ENCODE measurements at regions not wholly inside any gene's neighbourhood (a gene's known extent, or its start where the extent isn't known, plus 50 kb on each side); places are given as distances from the start of the nearest gene placed in this dataset.

DNA sequence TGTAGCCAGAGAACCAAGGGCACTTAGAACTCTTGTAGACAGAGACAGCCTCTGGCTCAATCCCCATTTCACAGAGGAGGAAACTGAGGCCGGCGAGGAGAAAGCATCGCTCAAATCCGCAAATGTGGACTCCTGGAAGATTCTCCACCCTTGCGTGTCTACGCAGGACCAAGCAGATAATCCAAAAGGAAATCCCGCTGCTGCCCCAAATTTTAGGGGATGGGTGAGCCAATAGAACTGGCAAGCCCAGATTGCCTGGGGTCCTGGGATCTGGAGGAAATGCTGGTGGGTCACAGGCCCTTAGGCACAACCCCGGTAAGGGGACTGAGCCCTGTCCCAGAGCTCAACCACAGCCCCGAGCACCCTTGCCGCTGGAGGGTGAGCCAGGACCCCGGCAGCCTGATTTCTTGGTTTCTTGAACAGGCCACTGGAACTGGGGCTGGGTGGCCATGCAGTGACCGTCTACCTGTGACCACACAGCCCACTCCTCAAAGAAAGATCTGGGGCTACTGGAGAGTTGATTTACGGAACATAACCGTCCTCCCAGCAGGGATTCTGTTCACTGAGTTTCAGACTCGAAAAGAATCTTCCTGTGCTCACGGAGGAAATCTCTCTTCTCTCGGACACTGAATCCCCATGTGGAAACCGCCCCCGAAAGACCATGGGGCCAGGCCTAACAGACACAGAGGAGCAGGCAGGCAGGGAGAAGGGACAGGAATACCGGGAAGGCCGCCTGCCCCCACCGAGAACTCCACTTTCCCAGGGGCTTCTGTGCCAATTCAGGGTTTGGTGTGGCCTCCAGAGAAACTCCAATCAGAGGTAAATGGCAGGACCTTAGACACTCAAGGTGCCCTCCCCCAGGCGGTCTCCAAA, 238.4 kb downstream of the NPHP4 start:
- Histone ChIP-seq H3K27ac (no peak overlapping the region), H3K4me1 (replicated peaks in 1 of 2) (peaks cover 4 to 13% of the 10 kb centered on the region in 2 donors), H3K4me3 (no peak overlapping the region)
- no peak for ATAC-seq (replicated peaks in 6 of 8)
- WGBS, 10 experiments, result 57 to 90% (median 77%) methylated on average over 2 to 22 of the region's 23 CpGs; no CpG with 5 or more reads in 2 of the 10 experiments
- in situ Hi-C loops (cut with MboI; ENCODE audit: low pct_unique_long_range_greater_than_20kb in 2 of 9, low sequenced_read_pairs in 9 of 9, unreplicated experiment in 9 of 9), result loop anchor here in 1 of 9 experiments (25.0 kb wide), 1 partner anchor 241 kb away; no protein-coding TSS in a partner anchor

GRCh38 chr1:5752746-5753548, 239.3 kb downstream of the NPHP4 start:
- WGBS, 10 experiments, result 0 to 75% (median 56%) methylated on average over 1 to 14 of the region's 15 CpGs; no CpG with 5 or more reads in 3 of the 10 experiments
- no peak overlapping the region for H3K4me3 ChIP-seq
- H3K27ac ChIP-seq, result no peak overlapping the region
- in situ Hi-C loops (cut with MboI; ENCODE audit: low pct_unique_long_range_greater_than_20kb in 2 of 9, low sequenced_read_pairs in 9 of 9, unreplicated experiment in 9 of 9), result loop anchor here in 1 of 9 experiments (25.0 kb wide), 1 partner anchor 241 kb away; no protein-coding TSS in a partner anchor
- peak in 2 of 8 experiments; percentile 5 to 39 for ATAC-seq (replicated peaks in 6 of 8)
- peaks cover 4 to 13% of the 10 kb centered on the region in 2 donors for H3K4me1 ChIP-seq (replicated peaks in 1 of 2)

GRCh38 chr1:5751833-5752745, 240.1 kb downstream of the NPHP4 start:
- WGBS, 10 experiments, result 0 to 100% (median 60%) methylated on average over 1 to 14 of the region's 14 CpGs; no CpG with 5 or more reads in 4 of the 10 experiments
- Histone ChIP-seq H3K4me1 (replicated peaks in 1 of 2) (peaks cover 4 to 13% of the 10 kb centered on the region in 2 donors), H3K27ac (no peak overlapping the region), H3K4me3 (no peak overlapping the region)
- in situ Hi-C loops (cut with MboI; ENCODE audit: low pct_unique_long_range_greater_than_20kb in 2 of 9, low sequenced_read_pairs in 9 of 9, unreplicated experiment in 9 of 9), result loop anchor here in 1 of 9 experiments (25.0 kb wide), 1 partner anchor 240 kb away; no protein-coding TSS in a partner anchor
- peak in 7 of 8 experiments; percentile 27 to 84 (median 62) for ATAC-seq (replicated peaks in 6 of 8)

- no peak for ATAC-seq (replicated peaks in 6 of 8)
- H3K4me1 ChIP-seq (replicated peaks in 1 of 2), result peaks cover 4 to 13% of the 10 kb centered on the region in 2 donors
- no peak overlapping the region for H3K27ac ChIP-seq
- in situ Hi-C loops (cut with MboI; ENCODE audit: low pct_unique_long_range_greater_than_20kb in 2 of 9, low sequenced_read_pairs in 9 of 9, unreplicated experiment in 9 of 9), result loop anchor here in 1 of 9 experiments (25.0 kb wide), 1 partner anchor 239 kb away; no protein-coding TSS in a partner anchor
- 26 to 100% (median 85%) methylated on average over 1 to 11 of the region's 11 CpGs; no CpG with 5 or more reads in 4 of the 10 experiments for WGBS, 10 experiments
- H3K4me3 ChIP-seq, result no peak overlapping the region
These were observed 241.1 kb downstream of the NPHP4 start for GRCh38 chr1:5751163-5751540.

DNA sequence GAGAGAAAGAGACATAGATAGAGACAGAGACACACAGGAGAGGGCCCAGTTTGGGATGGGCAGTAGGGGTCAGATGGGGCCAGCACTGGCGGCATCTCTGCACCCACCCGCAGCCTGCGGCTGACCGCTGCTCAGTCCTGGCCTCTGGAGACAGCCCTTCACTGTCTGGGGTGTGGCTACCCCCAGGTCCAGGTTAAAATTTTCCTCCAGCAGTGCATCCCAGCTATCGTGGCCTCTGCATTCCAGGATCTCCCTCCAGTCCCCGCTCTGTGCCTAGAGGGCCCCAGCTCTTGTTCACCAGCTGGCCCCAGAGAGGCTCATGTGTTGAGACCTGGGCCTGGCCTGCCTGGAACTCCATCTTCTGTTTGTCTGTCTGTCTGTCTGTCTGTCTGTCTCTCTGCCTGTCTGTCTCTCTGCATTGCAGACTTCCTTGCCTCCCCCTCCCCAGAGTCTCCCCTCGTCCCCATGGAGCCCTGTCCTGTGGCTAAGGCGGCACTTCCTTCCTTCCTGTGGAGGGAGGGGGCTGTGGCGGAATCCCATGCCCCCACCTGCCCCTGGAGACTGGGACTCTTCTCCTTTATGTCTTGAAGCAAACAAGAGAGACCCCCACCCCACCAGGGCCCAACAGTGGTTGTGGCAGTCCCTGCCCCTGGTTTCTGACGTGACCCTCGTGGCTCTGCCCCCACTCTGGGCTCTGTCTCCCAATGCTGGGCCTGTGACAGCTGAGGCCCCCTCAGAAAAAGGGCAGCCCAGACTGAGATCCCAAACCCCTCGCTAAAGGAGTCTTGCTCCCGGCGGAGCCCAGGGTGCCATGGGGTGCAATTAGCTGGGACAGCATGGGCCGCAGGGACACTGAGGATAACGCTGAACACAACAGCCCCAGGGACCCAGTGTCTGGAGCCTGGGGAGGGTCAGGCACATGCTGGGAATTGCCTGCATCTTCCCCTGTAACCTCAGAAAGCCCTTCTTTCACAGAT, 241.8 kb downstream of the NPHP4 start:
- peaks cover 4 to 15% of the 10 kb centered on the region in 2 donors for H3K4me1 ChIP-seq (replicated peaks in 1 of 2)
- H3K4me3 ChIP-seq, result no peak overlapping the region
- ATAC-seq (replicated peaks in 6 of 8), result no peak
- no peak overlapping the region for H3K27ac ChIP-seq
- in situ Hi-C loops (cut with MboI; ENCODE audit: low pct_unique_long_range_greater_than_20kb in 2 of 9, low sequenced_read_pairs in 9 of 9, unreplicated experiment in 9 of 9), result loop anchor here in 1 of 9 experiments (25.0 kb wide), 1 partner anchor 238 kb away; no protein-coding TSS in a partner anchor
- WGBS, 10 experiments, result 17 to 92% (median 79%) methylated on average over 2 to 6 of the region's 16 CpGs; no CpG with 5 or more reads in 2 of the 10 experiments

DNA sequence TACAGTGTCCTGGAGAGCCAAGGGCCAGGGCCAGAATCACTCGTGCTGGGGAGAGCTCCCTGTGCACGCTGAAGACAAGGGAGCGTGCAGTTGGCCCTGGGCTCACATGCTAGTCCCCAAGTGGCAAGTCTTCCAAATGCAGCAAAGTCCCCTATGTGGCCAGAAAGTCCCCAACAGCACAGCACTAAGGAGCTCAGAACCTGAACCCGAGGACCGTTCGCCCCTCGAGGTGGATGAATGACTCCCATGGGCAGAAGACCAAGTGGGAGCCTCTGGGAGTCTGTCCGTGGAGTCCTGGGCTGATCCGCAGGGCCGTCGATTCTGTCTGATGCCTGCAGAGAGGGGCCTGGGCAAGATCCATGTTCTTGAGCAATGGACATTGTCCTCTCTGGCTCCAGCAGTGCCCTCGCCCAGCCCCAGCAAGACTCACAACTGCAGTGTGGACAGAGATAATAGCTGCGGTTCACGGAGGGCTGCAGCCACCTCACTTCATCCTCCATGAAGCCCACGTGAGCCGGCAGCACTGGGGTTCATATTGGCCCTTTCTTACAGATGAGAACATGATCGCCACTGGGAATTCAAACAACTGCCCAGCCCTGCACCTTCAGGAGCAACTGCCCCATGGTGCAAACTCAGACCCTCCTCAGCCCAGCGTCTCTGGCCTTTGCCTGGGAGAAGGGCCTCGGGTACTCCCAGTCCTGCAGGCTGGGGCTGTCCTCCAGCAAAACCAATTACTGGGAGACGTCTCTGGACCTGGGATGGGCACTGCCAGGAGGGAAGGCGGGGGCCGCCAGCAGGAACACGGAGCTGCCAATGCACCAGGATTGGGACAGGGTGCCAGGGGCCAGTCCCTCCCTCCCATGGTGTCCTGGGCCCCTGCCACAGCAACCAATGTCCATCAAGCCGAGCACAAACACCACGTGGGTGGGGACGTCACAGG, 243.7 kb downstream of the NPHP4 start:
- H3K4me3 ChIP-seq, result no peak overlapping the region
- H3K4me1 ChIP-seq (replicated peaks in 1 of 2), result peaks cover 14 to 31% of the 10 kb centered on the region in 2 donors
- ATAC-seq (replicated peaks in 6 of 8), result no peak
- WGBS, 10 experiments, result 6 to 87% (median 76%) methylated on average over 1 to 21 of the region's 26 CpGs; no CpG with 5 or more reads in 2 of the 10 experiments
- in situ Hi-C loops (cut with MboI; ENCODE audit: low pct_unique_long_range_greater_than_20kb in 2 of 9, low sequenced_read_pairs in 9 of 9, unreplicated experiment in 9 of 9), result loop anchor here in 2 of 9 experiments (25.0 kb wide), 2 partner anchors 236 to 1836 kb away; partner anchors contain the start of gene C1orf174 (in 1 of the 2)
- no peak overlapping the region for H3K27ac ChIP-seq

- Histone ChIP-seq H3K4me3 (no peak overlapping the region), H3K27ac (no peak overlapping the region), H3K4me1 (replicated peaks in 1 of 2) (peaks cover 14 to 35% of the 10 kb centered on the region in 2 donors)
- in situ Hi-C loops (cut with MboI; ENCODE audit: low pct_unique_long_range_greater_than_20kb in 2 of 9, low sequenced_read_pairs in 9 of 9, unreplicated experiment in 9 of 9), result loop anchor here in 2 of 9 experiments (25.0 kb wide), 2 partner anchors 235 to 1835 kb away; partner anchors contain the start of gene C1orf174 (in 1 of the 2)
- ATAC-seq (replicated peaks in 6 of 8), result no peak
- WGBS, 10 experiments, result 80 to 83% (median 81%) methylated on average over 2 to 4 of the region's 13 CpGs; no CpG with 5 or more reads in 7 of the 10 experiments
These were observed 244.6 kb downstream of the NPHP4 start for GRCh38 chr1:5747426-5748285.

DNA sequence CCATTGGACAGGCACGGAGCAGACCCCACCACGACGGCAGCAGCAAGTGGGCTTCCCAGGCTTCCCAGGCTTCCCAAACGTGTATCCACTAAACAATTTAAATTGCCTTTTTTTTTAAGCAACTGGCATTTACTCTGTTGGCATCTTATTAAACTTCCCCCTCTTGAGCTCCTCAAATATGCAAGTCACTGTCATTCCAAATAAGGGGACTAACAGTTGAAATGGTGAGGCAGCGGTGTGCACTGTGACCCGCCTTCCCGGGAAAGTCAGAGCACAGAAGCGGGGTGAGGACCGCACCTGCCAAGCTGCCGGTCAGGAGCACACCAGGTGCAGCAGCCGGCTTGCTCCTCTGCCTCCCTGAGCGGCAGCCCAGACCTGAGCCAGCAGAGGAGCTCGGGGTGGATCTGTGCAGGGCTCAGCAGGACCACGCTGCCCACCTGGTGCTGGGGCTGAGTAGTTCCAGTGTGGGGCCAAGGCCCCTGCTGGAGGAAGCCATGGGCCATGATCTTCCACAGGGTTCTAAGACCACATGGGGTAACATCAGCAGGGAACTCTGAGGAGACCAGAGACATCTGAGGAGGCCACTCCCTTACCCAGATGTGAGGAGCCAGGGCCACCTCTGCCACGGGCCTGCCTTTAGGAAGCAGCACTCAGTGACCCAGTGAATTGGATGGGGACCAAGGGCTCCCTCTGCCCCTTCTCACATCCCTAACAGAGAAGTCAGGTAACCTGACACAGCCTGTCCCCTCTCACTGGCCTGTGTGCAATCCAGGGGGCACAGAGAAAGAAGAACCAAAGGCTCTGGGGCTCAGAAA, 245.4 kb downstream of the NPHP4 start:
- WGBS, 10 experiments, result 0 to 74% (median 48%) methylated on average over 1 to 13 of the region's 15 CpGs; no CpG with 5 or more reads in 2 of the 10 experiments
- Histone ChIP-seq H3K4me1 (replicated peaks in 1 of 2) (peaks cover 13 to 28% of the 10 kb centered on the region in 2 donors), H3K27ac (no peak overlapping the region), H3K4me3 (no peak overlapping the region)
- in situ Hi-C loops (cut with MboI; ENCODE audit: low pct_unique_long_range_greater_than_20kb in 2 of 9, low sequenced_read_pairs in 9 of 9, unreplicated experiment in 9 of 9), result loop anchor here in 2 of 9 experiments (25.0 kb wide), 2 partner anchors 235 to 1835 kb away; partner anchors contain the start of gene C1orf174 (in 1 of the 2)
- no peak for ATAC-seq (replicated peaks in 6 of 8)
